HG03378 (cell line): ENCODE measurements at regions not wholly inside any gene's neighbourhood (a gene's known extent, or its start where the extent isn't known, plus 50 kb on each side); places are given as distances from the start of the nearest gene placed in this dataset.

ENCODE experiments used
- ATAC-seq: cut with Tn5 transposase; IDR thresholded peaks from one replicate; pipeline ENCODE4 v1.9.1; 2021; ENCODE audit warnings: mild to moderate bottlenecking, moderate library complexity; ENCODE audit not compliant: unreplicated experiment

DNA sequence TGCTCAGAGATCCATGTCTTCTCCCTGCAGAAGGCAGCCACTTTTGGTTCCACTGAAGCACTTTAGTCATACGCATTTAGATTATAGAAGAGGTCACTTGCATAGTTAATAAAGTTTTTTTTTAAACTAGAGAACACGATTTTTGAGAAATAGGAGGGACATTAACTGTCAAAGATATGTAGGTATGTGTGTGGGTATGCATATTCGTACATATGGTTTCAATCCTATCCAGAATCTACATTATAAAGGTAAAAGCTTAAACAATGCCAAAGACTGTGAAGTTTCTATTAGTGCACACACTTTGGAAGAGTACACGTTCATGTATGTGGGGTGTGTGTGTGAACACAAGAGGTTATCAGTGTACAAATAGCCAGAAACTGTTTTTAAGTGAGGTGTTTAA, 103.2 kb downstream of the BTBD3 start:
- no peak for ATAC-seq

- ATAC-seq: no peak
These were observed 104.4 kb downstream of the BTBD3 start for GRCh38 chr20:12022126-12022525.

DNA sequence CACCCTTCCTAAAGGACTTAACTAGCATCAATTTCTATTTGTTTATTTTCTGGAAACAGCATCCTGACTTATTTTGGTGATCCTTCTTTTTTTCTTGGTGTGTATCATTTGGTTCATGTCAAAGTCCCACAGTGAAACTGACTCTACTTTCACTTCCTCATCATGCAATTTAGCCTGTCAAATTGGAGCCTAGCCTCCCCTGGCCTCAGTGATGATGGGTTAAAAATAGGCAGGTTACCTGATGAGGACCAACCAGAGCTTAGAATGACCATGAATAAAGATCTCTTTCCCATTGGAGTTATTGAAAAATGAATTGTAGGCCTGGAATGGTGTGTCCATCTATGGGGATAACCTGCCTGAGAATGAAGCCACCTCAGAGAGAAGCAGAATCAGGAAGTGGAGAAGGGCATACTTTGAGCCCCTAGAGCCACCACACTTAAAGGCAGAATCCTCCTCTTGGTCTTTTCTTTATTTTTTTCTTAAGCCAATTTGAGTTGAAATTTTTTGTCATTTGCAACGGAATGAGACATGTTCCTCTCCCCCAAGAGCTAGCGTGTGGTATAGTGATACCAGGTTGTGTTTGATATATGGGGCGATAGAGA, 105.6 kb downstream of the BTBD3 start:
- ATAC-seq: no peak

DNA sequence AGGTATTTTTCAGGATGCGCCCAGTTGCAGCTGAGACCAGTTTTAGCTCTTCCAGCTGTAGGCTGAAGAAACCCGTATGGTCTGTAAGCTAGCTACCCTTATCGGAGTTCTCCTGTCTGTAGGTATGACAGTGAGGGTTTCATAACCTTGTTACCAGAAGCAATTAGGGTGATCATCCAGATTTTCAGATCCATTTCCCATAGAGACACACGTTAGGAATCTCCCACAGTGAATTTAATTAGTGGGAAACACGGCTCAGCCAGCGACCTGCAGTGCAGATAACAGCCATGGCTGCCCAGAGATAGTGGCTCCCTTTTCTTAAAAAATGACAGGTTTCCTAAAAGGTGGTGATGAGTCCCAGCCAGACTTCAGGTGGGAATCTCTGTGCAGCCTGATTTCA, 111.1 kb downstream of the BTBD3 start:
- ATAC-seq: no peak

DNA sequence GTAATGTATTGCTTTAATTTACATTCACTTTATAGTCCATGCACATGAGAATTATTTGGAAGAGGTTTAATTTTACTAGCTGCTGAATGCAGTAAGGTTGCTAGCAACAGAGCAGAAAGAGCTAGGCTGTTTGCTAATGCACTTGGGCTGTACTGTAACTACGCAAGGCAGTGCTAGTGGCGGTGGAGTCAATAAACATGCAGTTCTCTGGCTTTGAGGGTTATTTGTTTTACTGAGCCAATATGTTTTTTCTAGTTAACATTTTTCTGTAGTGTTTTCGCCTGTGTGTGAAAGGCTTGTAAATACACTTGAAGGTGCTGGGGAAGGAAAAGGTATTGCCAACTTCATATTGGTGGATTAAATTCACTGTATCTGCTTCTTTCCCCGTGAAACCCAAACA, 112.8 kb downstream of the BTBD3 start:
- no peak for ATAC-seq

- ATAC-seq: no peak
These were observed 118.4 kb downstream of the BTBD3 start for GRCh38 chr20:12036142-12036541.

DNA sequence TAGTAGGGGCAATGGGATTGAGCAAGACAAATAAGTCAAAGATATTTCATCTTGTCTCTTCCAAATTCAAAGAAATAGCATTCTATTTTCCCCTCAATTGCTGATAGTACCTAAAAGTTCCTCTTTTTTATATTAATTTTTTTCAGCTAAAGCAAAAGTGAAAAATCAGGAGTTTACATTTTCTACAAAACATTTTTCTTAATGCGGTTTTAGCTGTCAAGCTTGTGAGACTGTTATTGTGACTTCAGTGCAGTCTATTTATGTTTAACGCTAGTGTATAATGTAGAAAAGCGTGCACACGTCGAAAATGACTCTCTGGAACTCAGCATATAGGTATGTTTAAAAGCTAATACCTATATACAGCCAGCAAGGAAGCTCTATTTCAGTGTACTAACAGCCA, 119.8 kb downstream of the BTBD3 start:
- ATAC-seq: no peak

- no peak for ATAC-seq
These were observed 122.6 kb downstream of the BTBD3 start for GRCh38 chr20:12040261-12040660.

DNA sequence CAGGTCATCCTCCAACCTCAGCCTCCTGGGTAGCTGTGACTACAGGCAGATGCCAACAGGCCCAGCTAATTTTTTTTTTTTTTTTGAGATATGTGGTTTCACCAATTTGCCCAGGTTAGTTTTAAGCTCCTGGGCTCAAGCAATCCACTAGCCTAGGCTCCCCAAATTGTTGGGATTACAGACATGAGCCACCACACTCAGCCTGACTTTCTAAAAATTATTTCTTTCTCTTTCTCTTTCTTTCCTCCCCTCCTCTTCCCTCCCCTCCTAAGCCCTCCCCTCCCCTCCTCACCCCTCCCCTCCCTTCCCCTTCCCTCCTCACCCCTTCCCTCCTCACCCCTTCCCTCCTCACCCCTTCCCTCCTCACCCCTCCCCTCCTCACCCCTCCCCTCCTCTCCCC, 127.3 kb downstream of the BTBD3 start:
- no peak for ATAC-seq

- ATAC-seq: no peak
These were observed 130.2 kb downstream of the BTBD3 start for GRCh38 chr20:12047838-12048432.

DNA sequence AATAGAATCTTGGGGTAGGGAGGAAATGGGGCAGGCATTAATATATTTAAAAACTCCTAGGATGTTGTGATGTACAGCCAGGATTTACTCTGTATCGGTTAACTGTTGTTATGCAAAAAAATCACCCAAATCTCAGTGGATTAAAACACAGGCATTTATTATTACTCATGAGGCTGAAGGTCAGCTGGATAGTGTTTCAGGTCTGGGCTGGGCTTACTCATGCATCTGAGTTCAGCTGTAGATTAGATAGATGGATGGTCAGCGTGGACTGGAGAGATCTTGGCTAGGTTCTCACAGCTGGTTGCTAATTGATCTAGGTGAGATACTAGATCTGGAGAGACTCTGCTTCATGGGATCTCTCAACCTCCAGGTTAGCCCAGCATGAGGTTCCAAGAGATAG, 131.4 kb downstream of the BTBD3 start:
- ATAC-seq: no peak

DNA sequence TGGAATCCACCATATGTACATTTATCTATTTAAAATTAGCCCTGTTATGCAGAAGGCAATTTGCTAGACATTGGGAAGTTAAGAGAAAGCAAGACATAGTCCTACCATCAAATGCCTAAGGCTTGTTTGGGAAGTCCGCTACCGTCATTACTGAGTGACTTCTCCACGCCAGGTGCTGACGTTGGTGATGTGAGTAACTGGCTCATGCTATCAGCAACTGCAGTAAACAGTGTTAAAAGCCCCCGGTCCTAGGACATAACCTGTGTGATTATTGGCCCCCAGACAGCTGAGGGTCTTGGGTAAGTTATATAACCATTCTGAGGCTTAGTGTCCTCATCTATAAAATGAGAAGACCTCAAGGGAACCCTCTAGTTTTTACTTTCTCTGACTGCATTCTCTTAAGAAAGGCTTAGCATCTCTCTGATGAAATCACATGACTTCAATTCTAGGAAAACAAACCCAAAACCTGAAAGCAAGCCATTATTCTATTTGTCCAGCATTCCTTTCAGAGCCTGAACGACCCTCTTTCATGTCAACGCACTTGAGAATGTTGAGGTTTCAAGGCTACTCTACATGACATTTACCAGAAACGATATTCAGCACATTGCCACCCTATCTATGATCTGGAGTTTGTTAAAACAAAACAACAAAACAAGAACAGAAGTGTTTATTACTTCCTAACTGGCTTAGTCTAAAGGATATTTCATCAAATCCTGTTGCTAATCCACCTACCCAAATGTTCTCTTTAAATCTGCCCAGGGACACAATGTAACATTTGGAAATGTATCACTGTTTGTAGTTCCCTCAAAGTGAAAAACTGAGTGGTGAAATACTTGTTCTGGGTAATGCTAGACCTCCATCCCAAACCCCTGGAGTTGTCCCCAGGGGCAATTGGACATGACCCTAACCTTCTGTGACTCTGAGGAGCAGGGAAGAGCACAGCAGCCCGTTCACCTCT, 133.8 kb downstream of the BTBD3 start:
- no peak for ATAC-seq

GRCh38 chr20:12053353-12053752, 135.7 kb downstream of the BTBD3 start:
- ATAC-seq: no peak

- no peak for ATAC-seq
These were observed 136.9 kb downstream of the BTBD3 start for GRCh38 chr20:12054556-12054955.

GRCh38 chr20:12055161-12055560, 137.5 kb downstream of the BTBD3 start:
- ATAC-seq: no peak

GRCh38 chr20:12056839-12057238, 139.1 kb downstream of the BTBD3 start:
- ATAC-seq: no peak

- ATAC-seq: no peak
These were observed 140.1 kb downstream of the BTBD3 start for GRCh38 chr20:12057778-12058177.

GRCh38 chr20:12058216-12058615, 140.5 kb downstream of the BTBD3 start:
- no peak for ATAC-seq

DNA sequence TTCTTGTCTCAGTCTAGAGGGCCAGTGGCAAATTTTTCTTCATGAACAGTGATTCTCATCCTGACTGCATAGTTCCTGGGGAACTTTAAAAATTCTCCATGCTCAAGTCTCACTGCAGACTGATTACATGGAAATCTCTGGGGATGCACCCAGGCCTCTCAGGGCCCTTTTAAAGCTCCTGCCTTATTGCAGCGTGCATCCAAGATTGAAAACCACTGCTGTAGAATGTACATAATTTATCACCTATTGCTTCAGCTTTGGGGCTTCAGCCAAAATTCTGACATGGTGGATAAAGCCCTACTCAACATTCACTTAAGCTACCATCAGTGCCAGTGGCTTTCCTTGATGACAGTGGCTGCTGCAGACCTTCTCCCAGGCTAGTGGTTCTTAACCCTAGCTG, 143.8 kb downstream of the BTBD3 start:
- ATAC-seq: no peak

DNA sequence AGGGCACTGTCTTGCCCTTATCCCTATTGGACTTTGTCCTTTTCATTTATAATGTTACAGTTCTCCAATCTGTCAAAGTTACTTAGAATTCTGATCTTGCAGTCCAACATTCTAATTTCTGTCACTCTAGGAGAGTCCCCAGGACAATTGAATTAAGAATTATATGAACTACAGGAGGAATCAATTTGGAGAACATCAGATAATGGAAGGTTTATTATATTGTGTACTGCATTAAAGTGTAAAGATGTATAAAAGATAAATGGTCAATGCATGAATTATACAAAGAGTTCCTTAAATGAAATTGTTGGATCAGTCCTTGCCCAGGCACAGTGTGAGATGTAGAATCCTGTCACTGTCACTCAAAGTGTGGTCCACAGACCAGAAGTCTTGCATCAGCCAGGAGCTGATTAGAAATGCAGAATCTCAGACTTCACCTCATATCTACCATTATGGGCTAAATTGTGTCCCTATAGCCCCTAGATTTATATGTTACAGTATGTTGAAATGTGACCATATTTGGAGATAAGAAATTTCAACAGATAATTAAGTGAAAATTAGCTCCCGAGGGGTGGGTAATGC, 145.5 kb downstream of the BTBD3 start:
- ATAC-seq: no peak

DNA sequence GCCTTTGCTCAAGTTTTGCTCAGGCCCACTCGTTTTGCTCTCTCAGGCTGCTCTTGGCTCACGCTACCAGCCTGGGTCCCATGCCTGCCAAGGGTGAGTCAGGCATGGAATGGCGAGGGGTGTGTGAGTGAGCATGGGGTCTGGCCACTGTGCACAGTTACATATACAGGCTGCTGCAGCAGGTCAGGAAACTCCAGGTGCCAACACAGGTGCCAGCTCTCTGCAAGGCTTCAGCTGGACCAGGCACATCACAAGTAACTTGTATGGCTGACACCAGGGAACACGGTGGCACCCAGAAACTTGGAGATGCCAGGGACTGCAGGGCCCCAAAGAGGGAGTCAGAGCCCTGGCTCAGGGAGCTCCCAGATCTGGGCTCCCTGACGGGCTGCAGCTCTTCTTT, 146.8 kb downstream of the BTBD3 start:
- no peak for ATAC-seq

DNA sequence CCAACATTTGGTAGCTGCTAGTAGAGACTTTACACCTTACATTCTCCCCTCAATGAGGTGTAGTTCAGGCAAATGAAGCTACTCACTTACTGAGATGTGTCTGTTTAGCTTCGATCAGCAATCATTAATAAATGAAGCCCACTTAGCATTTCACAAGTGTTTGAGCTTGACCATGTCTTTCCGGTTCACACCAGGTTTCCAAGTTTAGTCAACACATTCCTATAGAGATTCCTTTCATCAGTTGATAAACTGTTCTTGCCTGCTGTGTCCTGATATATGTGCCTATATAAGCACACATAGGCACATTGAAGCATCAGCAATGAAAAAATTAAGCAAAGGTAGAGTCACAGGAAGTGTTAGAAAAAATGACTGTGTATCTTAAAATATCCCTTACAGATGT, 150.0 kb downstream of the BTBD3 start:
- no peak for ATAC-seq
